Activated effector memory CD4-positive, alpha-beta T cell treated with anti-CD3 and anti-CD28 coated beads, Interleukin-2, amount 50 U/mL, for 16 hours (primary cell): ENCODE measurements at regions not wholly inside any gene's neighbourhood (a gene's known extent, or its start where the extent isn't known, plus 50 kb on each side); places are given as distances from the start of the nearest gene placed in this dataset.
"Not testable (repeated sequence)": the region's sequence is repeated elsewhere in the genome, so short reads cannot be mapped to it uniquely, and the experiment has no call there.

Source experiments
- DNase-seq: peaks from one replicate; pipeline ENCODE4 v3.0.0-alpha.2; 2020

- DNase-seq: no peak
Observed at GRCh38 chr5:123976379-123977033, 464.5 kb downstream of the CSNK1G3 start.

DNA sequence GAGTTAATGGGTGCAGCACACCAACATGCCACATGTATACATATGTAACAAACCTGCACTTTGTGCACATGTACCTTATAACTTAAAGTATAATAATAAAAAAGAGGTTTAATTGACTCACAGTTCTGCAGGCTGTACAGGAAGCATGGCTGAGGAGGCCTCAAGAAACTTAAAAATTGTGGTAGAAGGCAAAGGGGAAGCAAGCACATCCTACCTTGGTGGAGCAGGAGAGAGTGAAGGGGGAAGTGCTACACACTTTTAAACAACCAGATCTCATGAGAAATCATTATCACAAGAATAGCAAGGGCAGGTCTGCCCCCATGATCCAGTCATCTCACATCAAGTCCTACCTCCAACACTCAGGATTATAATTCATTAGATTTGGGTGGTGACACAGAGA is 463.5 kb downstream of the CSNK1G3 start:
- DNase-seq: not testable (repeated sequence)

DNA sequence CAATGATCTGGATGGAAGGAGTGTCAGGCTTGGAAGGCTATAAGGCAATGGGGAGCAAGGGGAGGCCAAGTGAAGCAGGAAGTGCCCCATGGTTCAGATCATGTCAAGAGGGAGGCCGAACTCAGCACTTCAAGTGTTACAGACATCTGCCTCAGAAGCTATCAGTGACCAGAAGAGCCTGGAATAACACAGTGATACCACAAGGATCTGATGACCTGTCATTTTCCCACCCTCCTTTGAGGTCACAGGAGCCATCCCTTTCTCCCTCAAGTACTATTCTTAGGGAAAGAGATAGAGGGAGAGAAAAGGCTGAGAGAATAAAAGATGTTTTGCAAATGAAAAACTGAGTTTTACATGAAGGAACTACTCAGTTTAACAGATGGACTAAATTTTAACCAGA is 454.8 kb downstream of the CSNK1G3 start:
- DNase-seq: no peak

DNA sequence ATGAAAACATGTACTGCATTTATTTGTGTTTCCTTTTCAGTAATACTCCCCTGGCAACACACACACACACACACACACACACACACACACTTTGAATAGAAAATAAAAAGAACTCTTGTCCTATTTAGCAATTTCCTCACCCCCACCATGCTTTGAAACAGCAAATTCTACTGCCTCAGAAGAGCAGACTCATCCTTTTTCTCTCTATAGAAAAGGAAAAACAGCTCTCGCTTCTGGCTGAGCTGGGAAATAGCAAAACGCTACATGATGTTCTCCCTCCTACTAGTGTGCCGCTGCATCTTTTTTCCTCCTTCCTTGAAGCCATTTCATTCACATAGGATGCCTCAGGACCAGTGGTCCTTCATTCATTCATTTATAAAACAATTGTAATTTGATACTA is 453.6 kb downstream of the CSNK1G3 start:
- DNase-seq: no peak

GRCh38 chr5:123964884-123965283 is 452.9 kb downstream of the CSNK1G3 start:
- no peak for DNase-seq

DNA sequence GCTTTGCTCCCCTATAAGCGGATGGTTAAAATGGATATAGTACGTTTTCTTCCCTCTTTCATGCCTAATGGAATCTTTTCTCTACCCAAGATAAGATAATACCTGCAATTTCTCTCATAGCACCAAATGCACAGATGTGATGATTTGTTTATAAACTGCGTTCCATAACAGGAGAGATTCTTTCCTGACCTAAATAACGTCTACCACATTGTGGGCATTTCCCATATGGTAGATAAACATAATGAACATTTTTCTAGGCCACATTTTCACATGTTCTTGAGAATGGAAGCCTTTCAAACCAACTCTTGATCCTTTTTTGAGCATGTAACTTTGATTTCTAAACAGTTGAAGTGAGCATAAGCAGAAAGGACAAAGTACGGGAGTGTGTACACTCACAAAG is 448.5 kb downstream of the CSNK1G3 start:
- no peak for DNase-seq

GRCh38 chr5:123951582-123951977 is 439.6 kb downstream of the CSNK1G3 start:
- DNase-seq: no peak

- no peak for DNase-seq
Observed at GRCh38 chr5:123950701-123951581, 439.0 kb downstream of the CSNK1G3 start.

DNA sequence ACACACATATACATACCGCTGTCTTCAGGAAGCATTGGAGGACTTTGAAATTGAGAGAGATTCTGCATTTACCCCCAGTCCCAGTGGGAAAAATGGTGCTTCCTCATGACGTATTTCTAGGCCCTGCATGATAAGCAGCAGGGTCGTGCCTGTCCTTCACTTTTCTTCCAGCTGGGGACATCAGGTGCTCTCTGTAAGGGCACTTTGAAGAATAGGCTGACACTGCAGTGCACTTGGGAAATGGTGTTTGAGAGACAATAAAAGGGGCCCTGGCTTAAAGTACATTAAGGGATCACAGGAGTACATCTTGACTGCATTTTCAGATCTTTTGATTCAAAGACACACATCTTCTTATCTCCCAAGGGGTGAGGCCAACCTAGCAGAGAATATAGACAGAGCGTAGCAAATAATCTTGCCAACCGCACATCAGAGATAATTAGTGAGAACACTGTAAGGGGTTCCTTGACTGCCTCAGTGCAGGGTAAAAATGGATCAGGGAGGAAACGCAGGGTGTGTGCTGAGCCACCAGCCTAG is 437.9 kb downstream of the CSNK1G3 start:
- DNase-seq: no peak

DNA sequence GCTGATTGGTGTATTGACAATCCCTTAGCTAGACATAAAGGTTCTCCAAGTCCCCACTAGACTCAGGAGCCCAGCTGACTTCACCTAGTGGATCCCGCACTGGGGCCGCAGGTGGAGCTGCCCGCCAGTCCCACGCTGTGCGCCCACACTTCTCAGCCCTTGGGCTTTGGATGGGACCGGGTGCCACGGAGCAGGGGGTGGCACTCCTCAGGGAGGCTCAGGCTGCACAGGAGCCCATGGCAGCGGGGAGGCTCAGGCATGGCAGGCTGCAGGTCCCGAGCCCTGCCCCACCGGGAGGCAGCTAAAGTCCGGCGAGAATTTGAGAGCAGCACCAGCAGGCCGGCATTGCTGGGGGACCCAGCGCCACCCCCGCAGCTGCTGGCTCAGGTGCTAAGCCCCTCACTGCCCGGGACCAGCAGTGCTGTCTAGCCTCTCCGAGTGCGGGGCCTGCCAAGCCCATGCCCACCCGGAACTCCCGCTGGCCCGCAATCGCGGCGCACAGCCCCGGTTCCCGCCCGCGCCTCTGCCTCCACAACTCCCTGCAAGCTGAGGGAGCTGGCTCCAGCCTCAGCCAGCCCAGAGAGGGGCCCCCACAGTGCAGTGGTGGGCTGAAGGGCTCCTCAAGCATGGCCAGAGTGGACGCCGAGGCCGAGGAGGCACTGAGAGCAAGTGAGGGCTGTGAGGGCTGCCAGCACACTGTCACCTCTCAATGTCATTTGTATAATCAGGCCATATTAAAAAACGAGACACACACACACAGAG is 437.2 kb downstream of the CSNK1G3 start:
- DNase-seq: no peak

DNA sequence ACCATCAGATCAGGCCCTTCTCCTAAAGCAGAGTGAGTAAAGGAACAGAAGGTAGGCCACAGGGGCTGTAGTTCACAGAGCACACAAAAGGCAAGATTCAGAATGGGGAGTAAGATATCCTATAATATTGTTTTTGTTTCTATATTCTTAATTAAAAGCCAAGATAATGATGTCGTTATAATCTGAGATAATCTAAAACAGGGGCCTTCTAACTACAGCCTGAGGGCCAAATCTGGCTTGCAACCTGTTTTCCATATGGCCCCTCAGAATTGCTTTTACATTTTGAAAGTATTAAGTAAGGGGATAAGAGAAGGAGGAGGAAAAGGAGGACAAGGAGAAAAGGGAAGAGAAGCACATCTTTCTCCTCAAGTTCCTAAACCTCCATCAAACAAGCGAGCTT is 435.8 kb downstream of the CSNK1G3 start:
- DNase-seq: no peak

- no peak for DNase-seq
Observed at GRCh38 chr5:123945548-123945947, 433.6 kb downstream of the CSNK1G3 start.

- DNase-seq: no peak
Observed at GRCh38 chr5:123943151-123943550, 431.2 kb downstream of the CSNK1G3 start.

DNA sequence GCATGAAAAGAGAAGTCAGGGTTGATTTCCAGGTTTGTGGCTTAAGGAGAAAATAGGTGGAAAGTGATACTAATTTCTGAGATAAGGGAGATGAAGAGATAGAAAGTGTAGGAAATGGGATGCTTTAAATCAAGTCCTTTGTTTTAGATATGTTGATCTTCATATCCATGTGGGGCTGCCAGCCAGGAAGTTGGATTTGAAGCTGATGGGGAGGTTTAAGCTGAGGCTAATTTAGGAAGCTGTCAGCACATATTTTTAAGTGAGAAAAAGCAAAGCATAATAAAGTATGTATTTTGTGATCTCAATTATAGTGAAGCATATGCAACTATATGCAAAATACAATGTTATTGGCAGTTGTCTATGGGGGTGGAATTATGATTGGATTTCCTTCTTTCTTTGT is 428.4 kb downstream of the CSNK1G3 start:
- DNase-seq: no peak

GRCh38 chr5:123937230-123937629 is 425.3 kb downstream of the CSNK1G3 start:
- DNase-seq: no peak

DNA sequence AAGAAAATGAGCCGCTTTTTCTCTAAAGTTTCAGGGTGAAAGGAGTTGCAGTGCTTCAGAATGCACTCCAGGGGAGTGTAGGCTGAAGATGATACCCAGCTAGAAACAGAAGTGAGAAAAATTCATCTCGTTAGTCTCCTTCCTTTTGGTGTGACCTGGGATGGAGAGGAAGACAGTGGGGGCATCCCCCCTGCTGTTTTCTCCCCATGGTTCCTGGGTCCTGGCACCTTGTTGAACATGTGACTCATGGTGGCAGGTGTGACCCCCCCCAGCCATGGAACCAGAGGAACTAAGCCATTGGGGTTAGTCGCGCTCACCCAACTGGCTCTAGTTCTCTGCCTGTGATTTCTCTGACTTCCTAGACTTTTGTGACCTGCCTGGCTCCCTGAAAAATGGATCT is 424.6 kb downstream of the CSNK1G3 start:
- no peak for DNase-seq

- DNase-seq: not testable (repeated sequence)
Observed at GRCh38 chr5:123933812-123934211, 421.8 kb downstream of the CSNK1G3 start.

- no peak for DNase-seq
Observed at GRCh38 chr5:123929055-123929474, 417.1 kb downstream of the CSNK1G3 start.

DNA sequence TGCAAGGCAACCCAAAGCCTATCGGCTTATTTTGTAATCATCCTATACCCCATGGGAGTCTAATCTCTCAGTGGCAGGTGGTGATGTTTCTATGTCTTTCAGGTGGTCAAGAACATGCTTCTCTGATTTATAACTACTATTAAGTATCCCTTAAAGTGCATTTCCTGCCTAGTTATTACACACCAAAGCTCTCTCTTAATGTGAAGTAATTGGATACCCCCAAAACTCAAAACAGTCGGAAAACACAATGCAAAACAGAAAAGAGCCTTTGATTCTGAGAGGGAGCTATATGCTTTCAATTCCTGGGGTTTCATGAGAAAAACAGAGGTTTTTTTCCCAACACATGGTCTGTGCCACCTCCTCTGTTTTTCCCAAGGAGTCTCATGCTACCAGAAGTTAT is 416.4 kb downstream of the CSNK1G3 start:
- DNase-seq: no peak

- DNase-seq: no peak
Observed at GRCh38 chr5:123921193-123921592, 409.2 kb downstream of the CSNK1G3 start.

- no peak for DNase-seq
Observed at GRCh38 chr5:123916345-123917121, 404.6 kb downstream of the CSNK1G3 start.

GRCh38 chr5:123914333-123914732 is 402.4 kb downstream of the CSNK1G3 start:
- DNase-seq: no peak

- DNase-seq: no peak
Observed at GRCh38 chr5:123907349-123907748, 395.4 kb downstream of the CSNK1G3 start.
